HCT116 (cell line): ENCODE measurements at regions not wholly inside any gene's neighbourhood (a gene's known extent, or its start where the extent isn't known, plus 50 kb on each side); places are given as distances from the start of the nearest gene placed in this dataset.

Experiments used
- ATAC-seq: fragments of 200-7000 bp; cut with Tn5 transposase; 2 replicates; pipeline ENCODE4 v1.9.1; 2020; ENCODE audit warnings: mild to moderate bottlenecking, moderate library complexity
- BruUV-seq: library from RNA; stranded (reverse); fragments of 400-500 nt; replicated peaks from 2 replicates; lab custom pipeline; 2021; lab: Mats Ljungman, UMichigan
- CTCF ChIA-PET: fragments of 300-600 bp; sonication (Branson Sonifier 250); formaldehyde crosslinking; loops from one replicate; lab custom pipeline; 2021; ENCODE audit warnings: antibody characterized with exemption; lab: Charles Lee
- POLR2A ChIA-PET: fragments of 300-600, 350-600 bp; sonication (Branson Sonifier 250); formaldehyde crosslinking; loops from one replicate; lab custom pipeline; 2021; ENCODE audit warnings: antibody characterized with exemption; lab: Charles Lee
- RAD21 ChIA-PET, 2 experiments: fragments of 300-600 bp; sonication (Branson Sonifier 250); formaldehyde crosslinking; loops; one replicate each; lab custom pipeline; 2023; ENCODE audit warnings: low total read pairs in 2 of 2; ENCODE audit not compliant: uncharacterized antibody in 2 of 2, unreplicated experiment in 2 of 2, low non-redundant PET in 1 of 2; lab: Charles Lee
- DNase-seq: peaks from one replicate; pipeline ENCODE4 v3.0.0-alpha.2; 2010; ENCODE audit warnings: low read depth, low spot score
- H2AFZ ChIP-seq: fragments of 200-600 bp; shearing (Covaris generic), sonication (generic); 2 replicates; pipeline ENCODE4 v1.6.1; 2017; ENCODE audit warnings: low read depth, mixed run types, mixed read lengths, antibody characterized with exemption, low read length; ENCODE audit not compliant: poor library complexity, severe bottlenecking
- H3K27ac ChIP-seq: 2 replicates; pipeline ENCODE4 v1.5.1; 2012; ENCODE audit warnings: low read depth, low read length
- H3K27me3 ChIP-seq: fragments of 200-600 bp; sonication (generic); 2 replicates; pipeline ENCODE4 v1.6.1; 2016; ENCODE audit warnings: mixed run types, low read length, mixed read lengths; ENCODE audit not compliant: insufficient read depth
- H3K36me3 ChIP-seq, 2 experiments: fragments of 200-500 bp in 1 of 2; fragments of 200-600 bp in 1 of 2; sonication (Bioruptor generic) in 1 of 2; sonication (generic) in 1 of 2; 2 replicates each; pipeline versions ENCODE4 v1.5.1 to v1.6.1; 2014 to 2016; ENCODE audit warnings: low read length in 2 of 2, inconsistent platforms in 1 of 2, mixed read lengths in 1 of 2, mixed run types in 1 of 2; ENCODE audit not compliant: insufficient read depth in 2 of 2, control insufficient read depth in 1 of 2
- H3K4me1 ChIP-seq, 2 experiments: fragments of 200-600 bp in 1 of 2; sonication (generic) in 1 of 2; 2 replicates each; pipeline versions ENCODE4 v1.5.1 to v1.6.1; 2012 to 2017; ENCODE audit warnings: low read length in 2 of 2, inconsistent platforms in 1 of 2, mild to moderate bottlenecking in 1 of 2, mixed read lengths in 1 of 2, mixed run types in 1 of 2, moderate library complexity in 1 of 2; ENCODE audit not compliant: insufficient read depth in 2 of 2, control insufficient read depth in 1 of 2
- H3K4me2 ChIP-seq: fragments of 200-600 bp; sonication (generic); 2 replicates; pipeline ENCODE4 v1.6.1; 2017; ENCODE audit warnings: mixed run types, low read length, mixed read lengths
- H3K4me3 ChIP-seq, 2 experiments: fragments of 200-600 bp in 1 of 2; sonication (generic) in 1 of 2; replicated peaks in 1 of 2; 2 replicates each; pipeline ENCODE4 v1.5.1; 2011 to 2016; ENCODE audit warnings: low read length in 2 of 2, control low read depth in 1 of 2, low read depth in 1 of 2, mild to moderate bottlenecking in 1 of 2, mixed read lengths in 1 of 2, mixed run types in 1 of 2
- H3K79me2 ChIP-seq: fragments of 200-600 bp; sonication (generic); 2 replicates; pipeline ENCODE4 v1.6.1; 2017; ENCODE audit warnings: mild to moderate bottlenecking, mixed run types, low read length, moderate library complexity, mixed read lengths; ENCODE audit not compliant: insufficient read depth
- H3K9ac ChIP-seq: fragments of 200-600 bp; sonication (generic); 2 replicates; pipeline ENCODE4 v1.6.1; 2016; ENCODE audit warnings: low read length, mixed read lengths
- H3K9me2 ChIP-seq: fragments of 200-600 bp; sonication (generic), shearing (Covaris generic); 2 replicates; pipeline ENCODE4 v1.6.1; 2017; ENCODE audit warnings: mixed run types, mild to moderate bottlenecking, moderate library complexity; ENCODE audit not compliant: insufficient read depth
- H3K9me3 ChIP-seq, 2 experiments: fragments of 200-500 bp in 1 of 2; fragments of 200-600 bp in 1 of 2; sonication (Bioruptor generic) in 1 of 2; sonication (generic) in 1 of 2; 2 replicates each; pipeline ENCODE4 v1.6.1; 2014 to 2017; ENCODE audit warnings: low read length in 2 of 2, mixed read lengths in 2 of 2, inconsistent platforms in 1 of 2, low read depth in 1 of 2, mild to moderate bottlenecking in 1 of 2, mixed run types in 1 of 2, moderate library complexity in 1 of 2; ENCODE audit not compliant: control insufficient read depth in 1 of 2, insufficient read depth in 1 of 2
- H4K20me1 ChIP-seq: fragments of 200-600 bp; sonication (generic), shearing (Covaris generic); 2 replicates; pipeline ENCODE4 v1.6.1; 2017; ENCODE audit warnings: mixed run types, mild to moderate bottlenecking, moderate library complexity; ENCODE audit not compliant: insufficient read depth
- CBX3 ChIP-seq: IDR thresholded peaks from 2 replicates; pipeline ENCODE4 v1.6.1; 2012; ENCODE audit warnings: low read depth
- CTCF ChIP-seq, 3 experiments: fragments of 200-600 bp in 1 of 3; sonication (generic) in 1 of 3; IDR thresholded peaks in 2 of 3; conservative IDR thresholded peaks in 1 of 3; 2 replicates each; pipeline ENCODE4 v1.5.1; 2012 to 2017; ENCODE audit warnings: low read depth in 2 of 3, low read length in 2 of 3, antibody characterized with exemption in 1 of 3, borderline replicate concordance in 1 of 3, control low read depth in 1 of 3, mild to moderate bottlenecking in 1 of 3, mixed read lengths in 1 of 3, mixed run types in 1 of 3, moderate library complexity in 1 of 3; ENCODE audit not compliant: insufficient read depth in 1 of 3
- EGR1 ChIP-seq: IDR thresholded peaks from 2 replicates; pipeline ENCODE4 v1.6.1; 2012; ENCODE audit warnings: low read depth
- ELF1 ChIP-seq: IDR thresholded peaks from 2 replicates; pipeline ENCODE4 v1.6.1; 2012; ENCODE audit warnings: low read depth, borderline replicate concordance
- EZH2 ChIP-seq: fragments of 200-600 bp; sonication (generic); IDR thresholded peaks from 2 replicates; pipeline ENCODE4 v1.6.1; 2017; ENCODE audit warnings: antibody characterized with exemption, mixed run types
- EZH2phosphoT487 ChIP-seq: fragments of 200-600 bp; IDR thresholded peaks from 2 replicates; pipeline ENCODE4 v1.6.1; 2018; ENCODE audit warnings: antibody characterized with exemption, borderline replicate concordance
- JUND ChIP-seq: IDR thresholded peaks from 2 replicates; pipeline ENCODE4 v1.6.1; 2012
- POLR2AphosphoS5 ChIP-seq: IDR thresholded peaks from 2 replicates; pipeline ENCODE4 v1.6.1; 2011; ENCODE audit warnings: mild to moderate bottlenecking, low read depth, low read length, moderate library complexity
- SIN3A ChIP-seq: IDR thresholded peaks from 2 replicates; pipeline ENCODE4 v1.6.1; 2012; ENCODE audit warnings: low read depth
- SP1 ChIP-seq: IDR thresholded peaks from 2 replicates; pipeline ENCODE4 v1.6.1; 2012; ENCODE audit warnings: low read depth
- SRF ChIP-seq: IDR thresholded peaks from 2 replicates; pipeline ENCODE4 v1.6.1; 2012; ENCODE audit warnings: low read depth
- TCF7L2 ChIP-seq: IDR thresholded peaks from 2 replicates; pipeline ENCODE4 v1.7.0; 2011; ENCODE audit warnings: borderline replicate concordance, inconsistent platforms; ENCODE audit not compliant: insufficient read depth, insufficient read length; ENCODE audit errors: extremely low read depth
- ZFX ChIP-seq: fragments of 450-650 bp; IDR thresholded peaks from 2 replicates; pipeline ENCODE4 v1.6.1; 2017
- ZNF274 ChIP-seq: fragments of 200-500 bp; sonication (Bioruptor generic); IDR thresholded peaks from 2 replicates; pipeline ENCODE4 v1.6.1; 2014; ENCODE audit warnings: mild to moderate bottlenecking, low read depth, low read length, inconsistent platforms
- intact Hi-C: fragments of 100-400 bp; cut with micrococcal nuclease; formaldehyde crosslinking; loops from 2 replicates; pipeline ENCODE4 v1.10.0; 2022
- TF ChIP-seq, protein P1 (sequence below): IDR thresholded peaks from 2 replicates; pipeline ENCODE4 v1.6.1; 2012; ENCODE audit warnings: low read depth
- TF ChIP-seq, protein P2 (sequence below): IDR thresholded peaks from 2 replicates; pipeline ENCODE4 v1.6.1; 2012

DNA sequence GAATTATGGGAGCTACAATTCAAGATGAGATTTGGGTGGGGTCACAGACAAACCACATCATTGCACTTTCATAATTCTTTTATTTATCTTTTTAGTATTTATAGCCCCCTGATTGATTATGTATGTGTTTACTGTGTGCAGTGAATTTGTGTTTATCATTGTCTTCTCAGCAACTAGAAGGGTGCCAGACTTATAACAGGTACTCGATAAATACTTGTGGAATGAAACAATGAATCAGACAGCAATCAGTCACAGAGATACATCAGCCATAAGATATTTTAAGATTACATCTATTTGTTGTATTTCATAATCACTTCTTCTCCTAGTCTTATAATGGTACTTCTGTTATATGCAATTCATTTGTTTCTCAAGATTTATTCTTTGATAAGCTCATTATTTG lies 273.2 kb downstream of the PTPRC start:
- no peak for ATAC-seq
- no peak overlapping the region for H3K4me3 ChIP-seq
- ChIA-PET RAD21 (no interaction called here), CTCF (no interaction called here), POLR2A (no interaction called here)
- peaks cover 5 to 14% of the 10 kb centered on the region in 2 experiments for H3K4me1 ChIP-seq
- H3K27ac ChIP-seq = no peak overlapping the region
- intact Hi-C loops = no loop called here
- no peak overlapping the region for H3K4me2 ChIP-seq
- no peak overlapping the region for H3K9ac ChIP-seq
- H3K36me3 ChIP-seq = no peaks in the 10 kb centered on the region
- BruUV-seq = no TSS peak
- TF ChIP-seq ELF1 (no peak), EZH2 (no peak), SRF (no peak), EGR1 (no peak), JUND (no peak), CBX3 (no peak)
- no peak overlapping the region for H2AFZ ChIP-seq
- peaks cover 6% of the 10 kb centered on the region for H3K79me2 ChIP-seq
- no peaks in the 10 kb centered on the region for H3K9me3 ChIP-seq
- no peaks in the 10 kb centered on the region for H3K27me3 ChIP-seq
- no peaks in the 10 kb centered on the region for H4K20me1 ChIP-seq
- no peaks in the 10 kb centered on the region for H3K9me2 ChIP-seq
- no peak for DNase-seq

DNA sequence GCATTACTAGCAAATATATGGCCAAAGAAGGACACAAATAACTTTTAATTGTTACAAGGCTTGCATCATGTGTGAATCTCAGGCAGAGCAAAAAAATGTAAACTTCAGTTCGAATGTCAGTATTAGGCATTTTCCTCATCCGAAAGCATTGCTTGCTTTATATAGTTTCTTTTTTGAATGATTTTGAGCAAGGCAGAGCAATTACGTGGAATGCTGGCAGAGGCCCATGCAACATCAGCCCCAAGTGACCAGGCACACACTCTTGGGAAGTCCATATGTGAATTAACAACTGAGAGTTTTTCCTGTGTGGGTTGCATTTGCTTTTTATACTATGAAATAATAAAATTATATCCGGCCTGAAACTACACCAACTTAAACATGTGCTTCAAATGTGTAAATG lies 274.8 kb downstream of the PTPRC start:
- intact Hi-C loops = no loop called here
- H3K79me2 ChIP-seq = peaks cover 7% of the 10 kb centered on the region; the same call in 1 of the 2 replicates
- ChIA-PET CTCF (no interaction called here), POLR2A (no interaction called here), RAD21 (no interaction called here)
- no peaks in the 10 kb centered on the region for H3K9me2 ChIP-seq
- no peak overlapping the region for H3K4me2 ChIP-seq
- no peaks in the 10 kb centered on the region for H3K9me3 ChIP-seq
- H3K9ac ChIP-seq = no peak overlapping the region
- DNase-seq (no peak), ATAC-seq (no peak)
- BruUV-seq = no TSS peak
- no peaks in the 10 kb centered on the region for H3K27me3 ChIP-seq
- H4K20me1 ChIP-seq = no peaks in the 10 kb centered on the region
- H2AFZ ChIP-seq = no peak overlapping the region
- no peaks in the 10 kb centered on the region for H3K36me3 ChIP-seq
- H3K4me3 ChIP-seq = no peak overlapping the region
- TF ChIP-seq ZFX = no peak
- TF ChIP-seq SRF = no peak
- TF ChIP-seq EZH2 = no peak
- TF ChIP-seq, protein P1, sequence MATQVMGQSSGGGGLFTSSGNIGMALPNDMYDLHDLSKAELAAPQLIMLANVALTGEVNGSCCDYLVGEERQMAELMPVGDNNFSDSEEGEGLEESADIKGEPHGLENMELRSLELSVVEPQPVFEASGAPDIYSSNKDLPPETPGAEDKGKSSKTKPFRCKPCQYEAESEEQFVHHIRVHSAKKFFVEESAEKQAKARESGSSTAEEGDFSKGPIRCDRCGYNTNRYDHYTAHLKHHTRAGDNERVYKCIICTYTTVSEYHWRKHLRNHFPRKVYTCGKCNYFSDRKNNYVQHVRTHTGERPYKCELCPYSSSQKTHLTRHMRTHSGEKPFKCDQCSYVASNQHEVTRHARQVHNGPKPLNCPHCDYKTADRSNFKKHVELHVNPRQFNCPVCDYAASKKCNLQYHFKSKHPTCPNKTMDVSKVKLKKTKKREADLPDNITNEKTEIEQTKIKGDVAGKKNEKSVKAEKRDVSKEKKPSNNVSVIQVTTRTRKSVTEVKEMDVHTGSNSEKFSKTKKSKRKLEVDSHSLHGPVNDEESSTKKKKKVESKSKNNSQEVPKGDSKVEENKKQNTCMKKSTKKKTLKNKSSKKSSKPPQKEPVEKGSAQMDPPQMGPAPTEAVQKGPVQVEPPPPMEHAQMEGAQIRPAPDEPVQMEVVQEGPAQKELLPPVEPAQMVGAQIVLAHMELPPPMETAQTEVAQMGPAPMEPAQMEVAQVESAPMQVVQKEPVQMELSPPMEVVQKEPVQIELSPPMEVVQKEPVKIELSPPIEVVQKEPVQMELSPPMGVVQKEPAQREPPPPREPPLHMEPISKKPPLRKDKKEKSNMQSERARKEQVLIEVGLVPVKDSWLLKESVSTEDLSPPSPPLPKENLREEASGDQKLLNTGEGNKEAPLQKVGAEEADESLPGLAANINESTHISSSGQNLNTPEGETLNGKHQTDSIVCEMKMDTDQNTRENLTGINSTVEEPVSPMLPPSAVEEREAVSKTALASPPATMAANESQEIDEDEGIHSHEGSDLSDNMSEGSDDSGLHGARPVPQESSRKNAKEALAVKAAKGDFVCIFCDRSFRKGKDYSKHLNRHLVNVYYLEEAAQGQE = no peak
- TF ChIP-seq CTCF (IDR thresholded peaks at IDR 0.05 in 2 of 3, conservative IDR thresholded peaks at IDR 0.05 in 1 of 3; ENCODE audit: borderline replicate concordance in 1 of 3, insufficient read depth in 1 of 3, low read depth in 2 of 3, low read length in 2 of 3) = no peak
- TF ChIP-seq ZNF274 = no peak
- TF ChIP-seq SP1 = no peak
- no peak for TF ChIP-seq ELF1
- TF ChIP-seq EZH2phosphoT487 = no peak
- no peak for TF ChIP-seq POLR2AphosphoS5
- TF ChIP-seq, protein P2, sequence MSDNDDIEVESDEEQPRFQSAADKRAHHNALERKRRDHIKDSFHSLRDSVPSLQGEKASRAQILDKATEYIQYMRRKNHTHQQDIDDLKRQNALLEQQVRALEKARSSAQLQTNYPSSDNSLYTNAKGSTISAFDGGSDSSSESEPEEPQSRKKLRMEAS = no peak
- TF ChIP-seq SIN3A = no peak
- no peak for TF ChIP-seq TCF7L2
- TF ChIP-seq, all 23 proteins: peak for 0
- H3K27ac ChIP-seq = no peak overlapping the region
- peaks cover 5 to 14% of the 10 kb centered on the region in 2 experiments for H3K4me1 ChIP-seq
